HG03521 (cell line): ENCODE measurements at regions not wholly inside any gene's neighbourhood (a gene's known extent, or its start where the extent isn't known, plus 50 kb on each side); places are given as distances from the start of the nearest gene placed in this dataset.

Source experiments
- ATAC-seq: cut with Tn5 transposase; IDR thresholded peaks from one replicate; pipeline ENCODE4 v1.9.1; 2021; ENCODE audit warnings: mild to moderate bottlenecking, moderate library complexity; ENCODE audit not compliant: unreplicated experiment

DNA sequence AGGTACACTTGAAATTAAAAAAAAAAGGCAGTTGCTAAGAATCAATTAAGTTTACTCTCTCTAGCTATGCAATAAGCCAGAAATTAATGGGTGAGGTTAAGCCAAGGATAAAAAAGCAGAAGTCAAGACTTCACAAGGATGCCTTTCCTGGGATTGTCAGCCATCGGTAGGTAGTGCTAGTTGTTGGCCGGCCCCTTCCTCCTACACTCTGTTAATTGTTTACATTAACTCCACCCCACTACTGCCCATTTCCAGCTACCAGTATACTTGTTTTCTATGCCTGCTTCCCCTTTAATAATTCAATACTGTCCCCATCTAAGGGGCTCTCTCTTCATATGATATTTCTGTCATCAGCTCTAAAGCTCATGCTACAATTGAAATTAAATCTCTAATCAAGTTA is 461.0 kb downstream of the IPMK start:
- no peak for ATAC-seq

DNA sequence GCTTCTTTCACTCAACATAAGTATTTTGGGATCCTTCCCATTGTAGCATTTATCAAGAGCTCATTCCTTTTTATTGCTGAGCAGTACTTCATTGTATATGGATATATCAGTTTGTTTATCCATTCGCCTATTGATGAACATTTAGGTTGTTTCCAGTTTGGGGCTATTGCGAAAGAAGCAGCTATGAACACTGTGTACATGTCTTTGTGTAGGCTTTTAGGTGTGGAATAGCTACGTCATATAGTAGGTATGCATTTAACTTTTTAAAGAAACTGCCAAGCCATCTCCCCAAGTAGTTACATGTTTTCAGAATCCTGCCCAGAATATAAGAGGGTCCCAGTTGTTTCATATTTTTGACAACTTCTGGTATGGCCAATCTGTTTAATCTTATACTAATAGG is 468.1 kb downstream of the IPMK start:
- ATAC-seq, result no peak

DNA sequence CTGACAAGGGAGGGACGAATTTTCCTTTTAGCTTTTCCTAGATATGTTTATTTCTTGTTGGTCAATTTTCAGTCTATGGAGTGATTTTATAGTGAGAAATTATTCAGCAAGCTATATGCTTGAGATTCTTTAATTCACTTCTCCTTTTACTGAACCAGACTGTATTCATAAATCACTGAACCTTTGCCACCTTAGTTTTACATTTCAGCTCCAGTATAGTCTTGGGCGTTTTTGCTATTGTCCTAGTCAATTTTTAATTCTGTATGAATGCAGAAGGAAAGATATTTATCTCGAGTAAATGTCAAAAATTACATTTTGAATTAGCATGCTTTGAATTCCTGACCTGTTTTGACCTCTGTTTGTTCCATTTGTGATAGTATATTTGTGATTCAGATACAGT is 468.9 kb downstream of the IPMK start:
- no peak for ATAC-seq

DNA sequence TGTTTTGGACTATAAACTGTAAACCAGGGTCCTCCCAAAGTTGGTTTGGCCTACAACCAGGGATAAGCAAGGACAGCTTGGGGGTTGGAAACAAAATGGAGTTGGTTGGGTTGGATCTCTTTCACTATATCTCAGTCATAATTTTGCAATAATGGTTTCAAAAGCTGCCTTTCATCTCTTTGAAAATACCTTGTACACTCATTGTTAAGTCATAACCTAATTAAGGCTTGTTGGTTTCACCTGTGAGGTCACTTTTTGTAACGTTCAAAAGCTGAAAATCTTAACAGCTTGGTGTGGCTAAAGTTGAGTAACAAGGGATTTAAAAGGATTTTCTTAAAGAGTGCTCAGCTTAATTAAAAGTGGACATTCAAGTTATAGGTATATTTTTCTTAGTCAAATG is 476.1 kb downstream of the IPMK start:
- ATAC-seq, result no peak

DNA sequence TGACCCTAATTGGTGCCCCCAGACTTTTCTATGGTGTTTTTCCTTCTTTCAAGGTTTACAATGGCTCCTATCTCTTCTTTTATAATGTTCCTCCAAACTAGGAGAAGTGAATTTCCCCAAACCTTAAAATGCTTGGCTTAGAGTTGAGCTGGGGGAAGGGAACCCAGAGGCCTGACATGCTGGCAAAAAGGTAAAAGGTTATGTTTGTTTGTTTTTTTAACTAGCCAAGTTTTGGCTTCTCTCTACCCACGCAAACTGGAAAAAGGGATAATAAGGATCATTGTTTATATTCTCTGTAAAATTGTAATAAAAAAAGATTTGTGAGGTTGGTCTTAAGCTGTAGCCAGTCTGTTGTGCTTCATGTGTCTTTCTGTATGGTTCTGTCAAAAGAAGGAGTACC is 477.0 kb downstream of the IPMK start:
- no peak for ATAC-seq

DNA sequence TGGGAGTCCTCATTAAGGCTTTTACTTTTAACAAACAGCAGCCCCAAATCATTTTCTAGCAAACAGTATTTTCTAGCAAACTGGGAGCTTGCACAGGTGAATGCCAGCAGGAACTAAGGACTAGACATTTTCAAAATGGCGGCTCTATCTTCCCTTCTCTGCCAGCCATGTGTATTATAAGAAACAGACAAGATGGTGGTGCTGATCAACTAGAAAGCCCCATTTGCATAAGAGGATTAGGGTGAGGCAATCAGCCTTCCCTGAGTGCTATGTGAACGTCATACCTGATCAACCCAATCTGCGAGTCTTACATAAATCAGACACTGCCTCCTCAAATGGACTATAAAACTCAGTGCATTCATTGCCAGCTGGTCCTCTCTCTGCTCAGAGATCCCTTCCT is 479.6 kb downstream of the IPMK start:
- ATAC-seq, result no peak

DNA sequence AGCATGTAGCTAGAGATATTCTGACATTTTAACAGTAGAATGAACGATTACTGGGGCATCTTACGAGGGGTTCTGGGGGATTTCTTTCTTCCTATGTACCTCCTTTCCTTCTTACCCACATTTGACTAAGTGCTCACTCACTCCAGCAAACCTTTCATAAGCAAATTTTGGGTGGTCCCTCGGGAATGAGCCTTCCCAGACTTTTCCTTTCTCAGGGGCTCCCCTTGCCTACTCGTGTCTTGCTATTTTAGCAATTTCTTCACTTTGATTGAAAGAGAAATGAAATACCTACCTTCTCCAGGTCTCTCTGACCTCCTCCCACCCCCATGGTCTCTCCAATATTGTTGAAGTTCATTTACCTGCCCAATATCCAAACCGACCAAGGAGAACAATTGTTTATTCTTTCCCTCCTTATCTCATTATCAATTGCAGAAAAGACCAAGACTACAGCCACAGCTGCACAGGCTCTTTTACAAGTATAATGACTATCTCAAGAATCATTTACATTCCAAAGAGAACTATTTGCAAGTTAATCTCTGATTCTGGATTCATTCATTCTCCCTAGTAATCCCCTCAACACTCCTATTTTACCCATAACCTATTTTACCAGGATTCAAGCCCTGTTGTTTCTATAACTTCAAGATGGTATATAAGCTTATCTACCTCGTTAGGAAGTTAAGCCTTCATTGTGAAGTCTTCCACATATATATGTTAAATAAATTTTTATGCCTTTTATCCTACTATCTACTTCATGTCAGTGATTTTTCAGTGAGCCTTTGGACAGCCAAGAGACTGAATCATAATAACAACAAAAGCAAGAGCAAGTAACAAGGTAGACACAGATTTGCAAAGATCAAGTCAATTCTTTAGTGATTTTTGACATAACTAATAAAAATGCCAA is 480.6 kb downstream of the IPMK start:
- no peak for ATAC-seq

DNA sequence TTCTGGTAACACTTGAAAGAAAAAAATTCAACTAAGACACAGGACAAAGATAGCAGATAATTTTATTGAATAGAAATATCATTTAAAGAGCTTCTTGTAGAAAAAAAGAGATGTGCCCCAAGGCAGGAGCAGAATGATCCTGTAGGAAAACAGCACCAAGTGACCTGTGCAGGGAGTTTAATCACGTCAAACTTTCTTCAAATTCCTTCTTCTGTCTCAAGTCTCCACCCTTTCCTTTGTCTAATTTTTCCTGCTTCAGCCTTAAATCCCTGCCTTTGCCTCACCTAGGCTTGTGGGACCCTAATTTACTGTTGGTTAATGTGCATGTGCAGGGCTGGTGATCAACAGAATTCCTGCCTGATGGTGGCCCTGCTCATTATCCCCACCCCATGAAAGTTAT is 481.4 kb downstream of the IPMK start:
- no peak for ATAC-seq

DNA sequence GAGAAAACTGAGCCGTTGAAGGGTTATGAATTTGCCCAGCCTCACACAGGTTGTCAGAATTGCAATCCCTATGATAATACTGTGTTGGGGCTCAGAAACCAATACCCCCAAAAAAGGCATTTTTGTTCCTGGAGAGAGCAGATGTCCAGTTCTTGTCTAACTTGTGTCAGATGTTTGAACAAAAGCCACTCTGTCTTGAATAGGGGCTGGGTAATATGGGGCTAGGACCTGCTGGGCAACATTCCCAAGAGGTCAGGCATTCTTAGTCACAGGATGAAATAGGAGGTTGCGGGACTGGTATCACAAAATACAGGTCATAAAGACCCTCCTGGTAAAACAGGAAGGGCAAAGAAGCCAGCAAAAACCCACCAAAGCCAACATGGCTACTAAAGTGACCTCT is 482.1 kb downstream of the IPMK start:
- no peak for ATAC-seq

DNA sequence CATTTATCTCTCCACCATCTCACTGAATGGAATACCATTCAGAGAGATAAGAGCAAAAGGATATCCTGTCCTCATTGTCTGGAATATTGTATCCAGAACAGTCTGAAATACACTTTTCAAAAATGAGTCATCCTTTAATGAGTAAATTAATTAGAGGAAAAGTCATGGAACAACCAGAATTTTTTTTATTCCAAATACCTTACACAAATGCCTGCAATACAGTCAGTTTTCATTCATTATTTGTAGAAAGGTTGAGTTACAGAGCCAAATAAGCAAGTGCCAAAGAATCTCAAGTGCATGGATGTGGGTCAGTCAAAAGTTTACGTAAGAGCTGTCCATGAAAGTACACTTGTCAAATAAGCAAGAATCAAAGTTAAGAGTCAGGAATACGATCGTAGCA is 482.6 kb downstream of the IPMK start:
- no peak for ATAC-seq

DNA sequence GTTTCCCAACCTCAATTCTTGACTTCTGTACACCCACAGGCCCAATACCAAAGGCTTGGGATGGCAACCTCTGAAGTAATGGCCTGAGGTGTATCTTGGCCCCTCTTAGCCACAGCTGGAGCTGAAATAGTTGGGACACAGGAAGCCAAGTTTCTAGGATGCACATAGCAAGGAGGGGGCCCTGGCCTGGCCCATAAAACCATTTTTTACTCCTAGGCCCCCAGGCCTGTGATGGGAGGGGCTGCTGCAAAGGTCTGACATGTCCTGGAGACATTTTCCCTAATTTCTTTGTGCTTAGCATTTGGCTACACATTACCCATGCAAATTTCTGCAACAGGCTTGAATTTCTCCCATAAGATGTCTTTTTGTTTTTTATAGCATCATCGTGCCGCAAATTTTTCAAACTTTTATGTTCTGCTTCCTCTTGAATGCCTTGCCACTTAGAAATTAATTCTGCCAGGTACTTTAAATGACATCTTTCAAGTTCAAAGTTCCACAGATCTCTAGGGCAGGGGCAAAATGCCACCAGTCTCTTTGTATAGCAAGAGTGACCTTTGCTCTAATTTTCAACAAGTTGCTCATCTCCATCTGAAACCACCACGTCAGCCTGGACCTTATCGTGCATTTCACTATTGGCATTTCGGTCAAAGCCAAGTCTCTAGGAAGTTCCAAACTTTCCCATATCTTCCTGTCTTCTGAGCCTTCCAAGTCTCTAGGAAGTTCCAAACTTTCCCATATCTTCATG is 490.8 kb downstream of the IPMK start:
- no peak for ATAC-seq

DNA sequence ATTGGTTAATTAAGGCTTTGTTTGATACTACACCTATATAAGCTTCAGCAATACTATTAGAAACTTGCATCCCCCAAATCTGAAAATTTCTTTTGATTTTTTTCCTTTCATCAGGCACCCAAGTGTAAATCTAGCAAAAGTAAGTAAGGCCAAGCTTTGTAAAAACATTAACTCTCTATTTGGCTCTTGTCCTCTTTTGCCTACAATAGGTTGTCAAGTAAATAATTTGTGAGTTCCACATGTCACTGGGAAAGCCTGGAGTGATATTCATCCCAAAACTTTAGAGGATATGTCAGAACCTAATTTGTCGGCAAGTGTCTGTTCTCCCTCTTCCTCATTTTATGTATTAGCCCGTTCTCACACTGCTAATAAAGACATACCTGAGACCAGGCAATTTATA is 492.4 kb downstream of the IPMK start:
- ATAC-seq, result no peak

DNA sequence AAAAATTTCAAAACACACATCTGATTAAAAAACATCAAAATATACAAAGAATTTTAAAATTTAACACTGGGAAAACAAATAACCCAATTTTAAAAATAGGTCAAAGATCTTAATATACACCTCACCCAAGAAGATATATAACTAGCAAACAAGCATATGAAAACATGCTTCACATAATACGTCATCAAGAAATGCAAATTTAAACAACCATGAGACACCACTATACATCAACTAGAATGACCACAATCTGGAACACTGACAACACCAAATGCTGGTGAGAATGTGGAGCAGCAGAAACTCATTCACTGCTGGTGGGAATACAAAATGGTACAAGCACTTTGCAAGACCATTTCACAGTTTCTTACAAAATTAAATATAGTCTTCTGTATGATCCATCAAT is 498.4 kb downstream of the IPMK start:
- no peak for ATAC-seq

DNA sequence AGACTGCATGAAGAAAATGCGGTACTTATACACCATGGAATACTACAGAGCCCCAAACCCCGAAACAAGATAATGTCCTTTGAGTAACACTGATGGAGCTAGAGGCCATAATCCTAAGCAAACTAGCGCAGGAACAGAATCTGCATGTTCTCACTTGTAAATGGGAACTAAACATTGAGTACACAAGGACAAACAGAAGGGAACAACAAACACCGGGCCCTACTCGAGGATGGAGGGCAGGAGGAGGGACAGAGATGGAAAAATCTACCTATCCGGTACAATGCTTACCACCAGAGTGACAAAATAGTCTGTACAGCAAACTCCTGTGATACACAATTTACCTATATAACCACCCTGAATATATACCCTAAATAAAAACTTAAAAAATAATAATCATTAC is 507.9 kb downstream of the IPMK start:
- ATAC-seq, result no peak

DNA sequence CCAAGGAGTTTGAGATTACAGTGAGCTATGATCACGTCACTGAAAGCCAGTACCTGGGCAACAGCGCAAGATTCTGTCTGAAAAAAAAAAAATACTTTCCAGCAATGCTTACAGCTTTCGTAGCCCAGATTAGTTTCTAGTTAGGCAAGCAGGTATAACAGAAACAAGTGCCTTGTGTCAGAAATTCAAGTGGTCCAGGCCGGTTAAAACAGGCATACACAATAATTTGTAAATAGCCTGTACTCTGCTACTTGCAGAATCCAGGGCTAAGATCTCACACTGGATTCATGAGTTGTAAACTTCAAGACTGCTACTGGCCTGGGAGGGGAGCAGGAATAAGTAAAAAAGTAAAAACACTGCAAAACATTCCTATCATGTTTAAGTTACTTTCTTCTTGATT is 512.9 kb downstream of the IPMK start:
- ATAC-seq, result no peak

DNA sequence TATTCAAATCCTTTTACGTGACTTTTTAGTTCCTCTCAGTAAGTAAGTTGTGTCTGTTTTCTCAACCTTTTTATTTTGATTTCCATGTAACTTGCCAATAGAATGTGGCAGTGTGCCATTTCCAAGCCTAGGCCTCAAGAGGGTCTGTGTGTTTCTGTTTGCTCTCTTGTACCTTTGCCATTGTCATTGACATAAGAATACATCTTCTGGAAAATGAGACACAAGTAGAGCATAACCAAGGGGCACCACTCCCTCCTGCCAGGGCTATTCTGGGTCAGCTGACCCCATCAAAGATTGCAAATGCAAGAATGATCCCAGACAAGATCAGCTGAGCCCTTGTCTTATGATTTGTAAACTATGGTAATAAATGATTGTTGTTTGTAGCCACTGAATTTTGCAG is 524.0 kb downstream of the IPMK start:
- no peak for ATAC-seq

DNA sequence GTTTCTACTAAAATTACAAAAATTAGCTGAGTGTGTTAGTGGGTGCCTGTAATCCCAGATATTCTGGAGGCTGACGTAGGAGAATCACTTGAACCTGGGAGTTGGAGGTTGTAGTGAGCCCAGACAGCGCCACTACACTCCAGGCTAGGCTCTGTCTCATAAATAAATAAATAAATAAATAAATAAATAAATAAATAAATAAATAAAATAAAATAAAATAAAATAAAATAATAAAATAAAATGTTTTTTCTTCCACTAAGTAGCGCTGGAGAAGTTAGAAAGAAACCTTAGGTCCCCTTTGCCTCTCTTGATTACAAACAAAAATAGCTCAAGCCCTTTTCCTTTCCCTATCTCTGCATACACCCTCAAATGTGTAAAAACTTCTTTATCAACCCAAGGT is 525.9 kb downstream of the IPMK start:
- ATAC-seq, result no peak

DNA sequence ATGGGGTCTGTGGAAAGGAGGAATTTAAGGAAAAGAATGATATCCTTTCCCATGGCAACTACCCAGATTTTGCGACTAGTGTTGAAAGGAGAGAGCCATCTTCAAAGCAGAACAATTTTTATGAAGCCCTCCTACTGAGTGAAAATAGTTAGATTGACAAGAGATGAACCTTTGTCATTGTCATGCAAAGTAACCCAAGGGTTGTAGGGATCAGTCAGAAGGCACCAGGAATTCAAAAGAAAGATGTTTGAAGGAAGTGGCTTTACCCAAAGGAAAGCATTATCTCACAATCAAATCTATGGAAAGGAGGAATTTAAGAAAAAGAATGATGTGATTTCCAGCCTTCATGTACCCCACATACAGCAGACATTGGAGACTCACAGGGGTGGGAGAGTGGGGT is 544.4 kb downstream of the IPMK start:
- no peak for ATAC-seq

DNA sequence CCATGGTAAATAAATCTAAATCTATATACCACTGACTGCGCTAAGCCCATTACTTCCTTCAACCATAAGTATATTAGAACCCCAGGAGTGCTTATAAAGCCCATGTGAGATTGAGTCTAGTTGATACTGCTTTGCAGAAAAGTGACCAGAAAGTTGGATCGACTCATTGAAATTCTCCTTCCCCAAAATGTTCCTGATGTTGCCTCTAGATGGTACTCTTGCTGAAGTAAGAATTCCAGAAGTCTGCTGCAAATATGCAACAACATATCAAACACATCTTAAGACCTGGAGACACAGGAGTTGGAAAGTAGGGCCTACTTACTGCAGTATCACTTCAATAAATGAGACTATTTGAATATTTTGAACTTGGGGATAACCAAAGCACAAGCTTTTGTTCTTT is 550.8 kb downstream of the IPMK start:
- ATAC-seq, result no peak

DNA sequence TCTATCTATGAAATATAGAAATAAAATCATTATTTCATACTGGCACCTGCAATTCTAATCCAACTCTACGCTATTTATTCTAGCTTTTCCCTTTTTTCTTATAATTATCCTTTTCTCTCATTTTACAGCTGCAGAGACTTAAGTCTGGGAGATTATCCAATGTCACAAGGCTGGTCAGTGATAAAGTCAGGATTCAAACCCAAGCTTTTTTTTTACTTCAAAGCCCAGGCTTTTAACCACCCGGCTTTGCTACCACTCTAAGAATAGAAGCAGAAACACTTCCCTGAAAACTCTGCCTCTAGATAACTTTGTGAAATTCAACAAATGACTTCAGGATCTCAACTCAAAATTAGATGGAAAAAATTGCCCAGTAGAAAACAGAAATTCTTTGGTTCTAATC is 552.5 kb downstream of the IPMK start:
- ATAC-seq, result no peak

DNA sequence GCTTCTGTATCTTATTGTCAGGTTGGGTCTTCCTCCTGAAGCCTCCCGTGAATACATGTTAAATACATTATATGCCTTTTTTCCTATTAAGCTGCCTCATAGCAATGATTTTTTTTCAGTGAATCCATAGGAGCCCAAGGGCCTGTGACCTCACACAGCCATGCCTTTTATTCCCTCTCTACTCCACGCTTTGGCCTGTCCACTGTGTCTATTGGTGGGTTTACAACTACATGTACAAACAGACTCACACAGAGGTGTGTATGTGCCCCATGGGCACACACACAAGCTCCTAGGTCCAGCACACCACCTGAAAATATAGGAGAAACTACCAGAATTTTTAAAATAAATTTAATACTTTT is 560.4 kb downstream of the IPMK start:
- no peak for ATAC-seq

DNA sequence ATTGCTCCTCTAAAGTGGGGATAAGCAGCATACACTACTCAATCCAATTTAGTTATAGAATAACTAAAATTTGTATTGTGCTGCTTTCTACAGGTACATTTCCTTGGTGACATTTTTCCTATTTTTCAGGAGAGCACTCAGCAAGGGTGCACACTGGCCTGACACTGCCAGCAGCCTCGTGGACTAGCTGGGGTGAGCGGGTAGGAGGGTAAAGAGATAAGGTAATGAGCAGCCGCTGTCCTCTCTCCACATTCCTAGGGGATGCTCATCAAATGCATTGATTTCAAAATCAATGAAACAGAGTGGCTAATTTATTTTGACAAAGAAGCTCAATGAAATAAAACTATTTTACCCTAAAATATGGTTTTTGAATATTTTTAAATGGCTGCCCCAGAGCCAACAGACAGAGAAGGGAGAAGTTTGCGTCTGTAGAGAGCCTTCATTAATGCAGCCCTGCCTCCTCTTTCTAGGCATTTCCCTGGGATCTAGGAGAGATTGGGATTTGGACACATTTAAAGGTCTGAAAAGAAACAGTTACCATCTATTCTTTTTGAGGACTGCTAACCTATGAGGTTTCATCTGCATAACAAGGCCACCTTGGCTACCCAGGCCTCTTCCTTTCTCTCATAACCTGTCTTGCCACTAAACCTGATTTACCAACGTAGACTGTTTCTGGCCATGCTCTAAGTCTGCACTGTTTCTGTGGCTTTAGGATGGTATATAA is 561.0 kb downstream of the IPMK start:
- no peak for ATAC-seq
